Muscle of back (tissue), 3 donors: ENCODE measurements at regions not wholly inside any gene's neighbourhood (a gene's known extent, or its start where the extent isn't known, plus 50 kb on each side); places are given as distances from the start of the nearest gene placed in this dataset.

Experiments used
- DNase-seq, 3 donors: peaks; one replicate each; pipeline versions ENCODE4 v3.0.0 to v3.0.0-alpha.2; 2013

DNA sequence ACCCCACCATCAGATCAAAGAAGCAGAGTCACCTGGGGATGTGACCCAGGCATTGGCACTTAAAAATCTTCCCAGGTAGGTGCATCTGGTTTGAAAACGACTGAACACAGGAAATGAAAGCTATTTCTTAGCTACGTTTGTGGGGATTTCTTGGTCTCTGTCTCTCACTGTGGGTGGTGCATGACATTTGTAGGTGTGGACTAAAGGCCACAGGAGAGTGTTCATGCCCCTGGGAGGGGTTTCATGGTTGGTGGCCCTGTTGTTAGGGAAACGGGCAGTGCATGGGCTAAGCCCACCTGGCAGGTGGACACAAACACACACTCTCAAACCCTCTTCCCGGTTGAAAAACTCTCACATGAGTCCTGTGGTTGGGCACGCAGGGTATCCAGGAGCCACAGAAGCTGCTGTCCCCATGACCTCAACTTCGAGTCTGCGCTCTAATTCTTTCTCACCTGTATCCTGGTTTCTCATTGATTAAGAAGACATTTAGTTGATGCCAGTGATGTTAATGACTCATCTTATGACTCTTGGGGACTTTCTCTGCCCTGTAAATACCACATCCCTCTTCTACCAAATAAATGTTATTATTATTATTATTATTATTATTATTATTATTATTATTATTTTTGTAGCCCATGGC, 119.4 kb downstream of the MRPS6 start:
- DNase-seq: no peak

DNA sequence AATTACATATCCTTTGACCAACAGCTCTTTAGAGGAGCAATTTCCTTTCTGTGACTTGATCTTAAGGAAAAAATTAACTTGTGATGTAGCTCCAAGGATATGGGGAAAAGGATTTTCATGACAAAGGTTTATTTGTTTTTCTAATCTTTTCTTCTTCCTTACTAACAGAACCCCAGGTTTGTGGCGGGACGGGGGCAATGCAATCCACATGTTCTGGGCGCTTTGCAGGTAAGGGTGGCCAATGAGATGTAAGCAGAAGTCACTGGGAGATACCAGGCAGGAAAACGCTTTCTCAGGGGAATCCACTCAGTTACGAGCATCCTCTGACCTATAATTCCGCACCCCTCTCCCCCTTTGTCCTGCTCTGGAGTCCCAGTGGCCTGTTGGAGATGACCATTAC, 122.0 kb downstream of the MRPS6 start:
- DNase-seq: no peak

DNA sequence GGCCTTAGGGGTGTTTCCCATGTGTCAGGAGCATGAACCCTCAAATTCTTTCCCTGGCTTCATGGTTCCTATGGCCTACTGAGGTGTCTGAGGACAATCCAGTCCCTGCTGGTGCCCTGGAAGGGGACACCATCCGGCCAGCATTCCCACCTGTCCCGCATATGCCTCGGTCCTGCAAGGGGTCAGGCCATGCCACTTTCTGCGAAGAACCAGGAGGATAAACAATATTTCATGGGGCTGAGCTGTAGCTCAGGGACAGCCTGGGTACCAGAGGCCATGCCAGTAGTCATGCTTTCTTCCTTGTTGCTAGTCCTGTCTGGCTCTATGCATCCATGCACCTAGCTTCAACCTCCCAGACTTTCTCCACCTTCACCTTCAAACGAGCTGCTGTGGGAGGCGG, 123.6 kb downstream of the MRPS6 start:
- DNase-seq: no peak

DNA sequence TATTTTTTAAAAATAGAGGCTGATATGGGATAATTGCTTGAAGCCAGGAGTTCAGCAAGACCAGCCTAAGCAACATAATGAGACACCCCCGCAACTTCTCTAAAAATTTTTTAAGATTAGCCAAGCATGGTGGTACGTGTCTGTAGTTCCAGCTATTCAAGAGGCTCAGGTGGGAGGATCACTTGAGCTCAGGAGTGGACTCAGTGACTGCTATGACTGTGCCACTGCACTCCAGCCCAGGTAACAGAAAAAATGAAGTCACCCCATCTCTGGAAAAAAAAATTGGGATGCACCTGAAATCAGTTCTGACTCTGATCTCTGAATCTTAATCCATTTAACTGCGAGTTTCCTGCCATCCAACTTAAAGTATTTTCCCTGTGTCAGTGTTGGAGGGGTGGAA, 124.2 kb downstream of the MRPS6 start:
- no peak for DNase-seq

DNA sequence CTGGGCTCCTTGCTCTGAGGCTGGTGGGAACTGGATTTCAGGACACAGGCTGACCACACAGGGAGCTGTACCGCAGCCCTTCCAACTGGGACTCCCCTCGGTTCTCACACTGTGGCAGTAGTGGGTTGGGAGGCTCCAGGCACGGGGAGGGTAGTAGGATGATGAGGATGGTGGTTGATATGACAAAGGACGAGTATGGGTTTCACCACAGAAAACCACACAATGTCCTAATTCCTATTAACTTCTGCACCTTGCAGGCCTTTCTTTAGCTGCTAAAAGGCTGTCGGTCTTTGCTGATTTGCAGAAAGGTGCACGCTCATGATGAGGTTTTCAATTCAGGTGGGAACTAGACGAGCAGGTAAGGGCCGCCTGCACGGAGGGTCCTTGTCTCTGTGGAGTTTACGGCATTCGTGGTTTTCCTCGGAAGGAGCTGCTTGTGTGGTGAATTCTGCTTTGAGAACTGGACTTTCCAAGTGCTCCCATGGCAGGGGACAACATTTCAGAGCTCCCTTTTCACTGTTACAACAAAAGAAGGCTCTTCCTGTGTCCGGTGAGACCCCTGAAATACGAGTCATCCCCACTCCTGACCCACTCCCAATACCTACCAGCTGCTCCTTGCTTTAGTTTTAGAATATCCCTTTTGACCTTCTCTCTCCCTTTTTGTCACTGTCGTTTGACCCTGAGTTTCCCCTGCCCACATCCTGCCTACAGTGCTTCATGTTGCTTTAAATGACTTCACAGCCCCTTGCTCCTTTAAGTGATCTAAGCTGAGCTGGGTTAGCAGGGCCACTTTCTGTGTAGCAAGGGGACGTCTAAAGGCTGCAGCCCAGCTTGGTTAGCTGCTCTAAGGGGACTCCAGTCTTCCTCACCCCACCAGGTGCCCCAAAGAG, 125.1 kb downstream of the MRPS6 start:
- DNase-seq: no peak

DNA sequence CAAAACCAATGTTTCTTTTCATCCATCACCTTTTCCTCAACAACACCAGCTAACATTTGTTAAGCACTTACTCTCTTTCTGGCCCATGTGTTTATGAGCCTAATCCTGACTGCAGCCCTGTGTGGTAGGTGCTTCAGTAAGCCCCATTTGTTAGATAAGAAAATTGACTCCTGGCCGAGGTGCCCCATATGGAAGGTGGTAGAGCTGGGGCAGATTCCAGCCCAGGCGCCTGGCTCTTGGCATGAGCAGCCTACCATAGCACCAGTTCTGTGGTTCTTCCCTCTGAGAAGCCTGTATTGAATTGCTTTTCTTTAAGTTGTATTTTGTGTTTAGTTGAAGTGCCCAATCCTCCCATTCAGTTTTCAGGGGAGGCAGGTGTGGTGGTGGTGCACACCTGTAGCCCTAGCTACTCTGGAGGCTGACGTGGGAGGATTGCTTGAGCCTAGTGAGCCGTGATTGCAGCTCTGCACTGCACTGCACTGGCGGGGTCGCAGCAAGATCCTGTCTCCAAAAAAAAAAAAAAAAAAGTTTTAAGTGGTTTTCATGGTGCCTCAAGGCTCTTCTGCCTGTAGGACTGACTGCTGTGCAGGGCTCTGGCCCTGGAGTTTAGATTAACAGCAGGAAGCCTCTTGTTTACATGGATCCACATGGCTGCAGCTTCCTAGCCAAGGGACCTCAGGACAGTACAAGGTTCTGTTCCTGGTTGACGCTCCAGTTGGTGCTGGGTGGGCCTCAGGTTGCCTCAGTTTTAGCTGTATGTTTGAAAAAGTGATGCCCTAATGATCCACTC, 125.9 kb downstream of the MRPS6 start:
- no peak for DNase-seq

DNA sequence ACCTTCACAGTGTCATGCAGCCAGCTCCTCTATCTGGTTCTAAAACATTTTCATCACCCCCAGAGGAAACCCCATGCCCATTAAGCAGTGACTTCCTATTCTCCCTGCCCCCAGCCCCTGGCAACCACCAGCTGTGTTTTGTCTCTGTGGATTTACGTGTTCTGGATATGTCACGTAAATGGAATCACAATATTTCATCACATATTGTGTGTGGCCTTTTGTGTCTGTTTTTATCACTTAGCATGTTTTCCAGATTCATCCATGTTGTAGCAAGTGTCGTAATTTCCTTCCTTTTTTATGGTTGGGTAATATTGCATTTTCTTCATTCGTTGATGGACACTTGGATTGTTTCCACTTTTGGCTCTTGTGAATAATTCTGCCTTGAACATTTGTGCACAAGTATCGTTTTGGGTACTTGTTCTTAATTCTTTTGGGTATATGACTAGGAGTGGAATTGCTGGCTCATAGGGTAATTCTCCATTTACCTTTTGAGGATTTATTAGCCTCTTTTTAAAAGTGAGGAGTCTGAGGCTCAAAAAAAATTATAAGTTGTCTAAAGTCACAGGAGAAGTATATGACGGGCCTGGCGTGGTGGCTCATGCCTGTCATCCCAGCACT, 127.0 kb downstream of the MRPS6 start:
- DNase-seq: no peak

DNA sequence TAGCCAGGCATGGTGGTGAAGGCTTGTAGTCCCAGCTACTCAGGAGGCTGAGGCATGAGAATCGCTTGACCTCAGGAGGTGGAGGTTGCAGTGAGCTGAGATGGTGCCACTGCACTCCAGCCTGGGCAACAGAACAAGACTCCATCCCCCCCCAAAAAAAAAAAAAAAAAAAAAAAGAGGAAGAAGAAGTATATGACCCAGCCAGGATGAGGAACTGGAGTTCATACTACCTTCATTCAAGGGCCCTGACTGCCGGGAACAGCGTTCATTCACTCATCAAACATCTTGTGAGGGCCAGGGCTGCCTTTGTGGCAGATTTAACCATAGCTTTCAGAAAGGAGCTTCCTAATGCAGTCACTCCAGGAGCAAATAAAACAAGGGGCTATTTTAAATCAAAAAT, 127.6 kb downstream of the MRPS6 start:
- no peak for DNase-seq

DNA sequence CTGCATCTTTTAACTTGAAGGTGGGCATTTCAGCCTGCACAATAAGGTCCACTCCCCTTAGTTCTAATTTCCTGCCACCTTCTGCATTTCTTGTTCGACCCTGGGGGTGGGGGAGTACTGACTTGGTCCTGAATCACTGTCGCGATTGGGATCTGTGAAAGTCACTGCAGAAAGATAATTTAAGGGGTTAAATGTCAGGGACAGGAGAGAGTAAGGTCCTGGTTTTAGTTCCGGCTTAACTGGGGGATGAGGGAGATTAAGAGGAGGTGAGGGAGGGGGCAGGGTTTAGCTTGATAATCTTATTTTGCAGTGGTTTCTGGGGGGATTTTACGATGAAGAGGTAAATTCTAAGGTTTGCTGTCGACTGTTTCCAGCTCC, 128.1 kb downstream of the MRPS6 start:
- DNase-seq: no peak

DNA sequence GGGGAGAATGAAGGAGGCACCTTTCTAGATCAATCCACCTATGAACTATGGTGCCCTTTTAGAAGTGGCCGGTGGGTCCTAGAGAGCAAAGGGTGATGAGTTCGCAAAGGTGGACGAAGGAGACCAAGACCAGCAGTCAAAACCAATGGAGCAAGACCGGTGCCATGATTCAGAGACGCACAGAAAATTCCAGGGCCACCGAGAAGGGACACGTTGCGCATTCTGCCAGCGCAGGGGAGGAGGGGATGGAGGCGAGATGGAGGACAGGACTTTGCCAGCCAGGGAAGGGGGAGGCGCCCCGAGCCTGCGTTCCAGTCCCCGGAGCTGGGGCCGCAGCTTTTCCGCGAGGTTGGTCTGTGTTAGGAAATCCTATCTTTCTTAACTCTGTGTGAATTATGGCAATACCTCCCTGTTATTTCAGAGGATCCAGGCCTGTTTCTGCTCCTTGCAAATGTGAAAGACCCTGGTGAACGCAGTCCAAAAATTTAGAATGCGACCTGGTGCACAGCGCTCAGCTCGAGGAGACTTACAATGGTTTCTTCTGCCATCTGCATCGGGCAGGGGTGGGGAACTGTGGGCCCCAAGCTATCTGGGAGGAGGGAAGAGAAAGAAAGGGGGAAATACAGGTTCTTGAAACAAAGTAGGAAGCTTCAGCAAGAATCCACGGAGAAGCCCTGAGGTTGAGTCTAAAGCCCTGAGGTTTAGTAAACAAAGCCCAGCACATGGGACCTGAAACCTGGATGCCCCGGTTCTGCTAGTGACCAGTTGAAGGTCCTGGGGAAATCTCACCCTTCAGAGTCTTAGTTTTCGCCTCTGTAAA, 129.4 kb downstream of the MRPS6 start:
- DNase-seq: peak in 1 of 3 donors; percentile 75

DNA sequence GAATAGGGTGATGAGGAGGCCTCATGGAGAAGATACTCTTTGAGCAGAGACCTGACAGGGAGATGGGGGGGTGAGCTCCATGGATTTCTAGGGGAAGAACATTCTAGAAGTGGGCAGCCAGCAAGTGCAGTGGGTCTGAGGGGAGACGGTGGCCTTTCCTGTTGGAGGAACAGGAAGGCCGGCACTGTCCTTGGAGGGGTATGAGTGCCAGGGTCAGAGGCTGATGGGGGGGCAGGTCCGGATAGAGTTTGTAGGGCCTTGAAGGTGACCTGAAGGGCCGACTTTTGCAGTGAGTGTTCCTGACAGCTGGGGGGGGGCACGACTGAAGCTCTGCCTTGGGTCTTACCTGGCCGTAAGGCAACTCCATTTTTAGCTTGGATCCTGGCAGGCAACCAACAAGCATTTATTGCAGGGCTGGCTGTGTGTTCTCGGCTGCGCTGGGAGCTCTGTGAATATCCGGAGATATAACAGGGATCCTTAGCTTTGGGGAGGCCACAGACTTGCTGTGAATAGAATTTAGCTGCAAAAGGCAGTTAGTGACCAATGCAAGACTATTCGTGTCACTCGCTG, 130.6 kb downstream of the MRPS6 start:
- DNase-seq: no peak

DNA sequence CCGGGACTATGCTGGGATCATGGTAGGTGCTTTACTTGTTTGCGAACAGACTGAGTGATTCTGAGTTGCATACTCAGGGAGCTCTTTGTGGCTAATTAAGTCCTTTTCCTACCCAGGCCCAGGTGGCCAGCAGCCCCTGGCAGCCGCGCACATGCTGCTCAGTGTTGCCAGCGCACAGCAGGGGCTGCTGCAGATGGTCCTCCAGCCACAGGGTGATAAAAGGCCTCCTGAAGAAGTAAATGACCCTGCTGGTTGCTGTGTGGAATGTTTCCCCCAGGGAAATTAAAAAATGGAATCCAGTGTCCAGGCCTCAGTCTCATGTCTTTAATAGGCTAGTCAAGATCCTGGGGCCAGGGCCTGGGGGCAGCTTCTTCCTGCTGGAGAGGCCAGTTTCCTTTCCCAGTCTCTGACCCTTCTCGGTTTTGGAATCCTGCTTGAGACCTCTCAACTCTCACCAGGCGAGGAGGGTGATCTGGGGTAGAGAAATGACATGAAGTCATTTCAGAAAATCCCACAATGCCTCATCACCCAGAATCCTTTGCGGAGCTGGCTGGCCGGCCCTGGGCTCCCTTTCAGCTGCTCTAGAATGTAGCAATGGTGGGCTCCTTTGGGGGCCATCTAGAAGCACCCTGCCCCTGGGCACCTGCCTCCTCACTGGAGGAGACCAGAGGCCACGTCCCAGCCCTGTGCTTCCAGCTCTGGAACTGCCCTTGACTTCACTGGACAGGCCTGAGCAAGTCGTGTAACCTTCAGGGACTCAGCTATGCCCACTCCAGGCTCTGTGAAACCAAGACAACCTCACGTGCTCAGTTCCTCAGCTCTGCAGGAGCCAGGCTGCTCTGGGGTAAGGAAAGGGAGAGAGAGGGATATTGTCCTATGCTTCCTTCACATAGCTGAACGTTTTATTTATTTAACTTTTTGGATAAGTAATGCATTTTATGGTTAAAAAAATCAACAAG, 131.4 kb downstream of the MRPS6 start:
- DNase-seq: peak in 1 of 3 donors; percentile 37

DNA sequence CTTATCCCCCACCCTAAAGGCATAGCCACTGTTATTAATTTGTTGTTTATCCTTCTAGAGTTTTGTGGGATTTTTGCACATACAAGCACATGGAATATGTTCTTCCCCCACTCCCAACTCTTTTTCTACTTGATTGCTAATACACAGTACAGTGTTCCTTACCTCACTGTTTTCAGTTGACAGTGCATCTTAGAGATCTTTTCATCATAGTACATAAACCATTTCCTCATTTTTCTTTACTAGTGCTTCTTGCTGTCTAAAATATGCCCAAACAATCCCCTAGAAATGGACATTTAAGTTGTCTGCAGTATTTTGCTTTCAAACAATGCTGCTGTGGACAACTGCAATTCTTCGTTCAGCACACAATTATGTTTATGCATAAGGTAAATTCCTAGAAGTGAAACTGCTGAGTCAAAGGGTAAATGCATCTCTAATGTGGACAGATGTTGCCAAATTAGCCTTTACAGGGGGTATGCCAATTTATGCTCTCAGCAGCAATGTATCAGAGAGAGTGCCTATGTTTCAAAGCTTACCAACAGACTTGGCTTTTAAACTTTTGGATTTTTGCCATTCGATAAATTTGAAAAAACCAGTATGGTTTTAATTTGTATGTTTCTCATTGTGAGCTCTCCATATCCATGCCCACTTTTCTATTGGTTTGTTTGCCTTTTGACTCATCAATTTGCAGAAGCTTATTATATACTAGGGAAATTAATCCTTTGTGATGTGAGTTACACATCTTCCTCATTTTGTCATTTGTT, 132.6 kb downstream of the MRPS6 start:
- no peak for DNase-seq

DNA sequence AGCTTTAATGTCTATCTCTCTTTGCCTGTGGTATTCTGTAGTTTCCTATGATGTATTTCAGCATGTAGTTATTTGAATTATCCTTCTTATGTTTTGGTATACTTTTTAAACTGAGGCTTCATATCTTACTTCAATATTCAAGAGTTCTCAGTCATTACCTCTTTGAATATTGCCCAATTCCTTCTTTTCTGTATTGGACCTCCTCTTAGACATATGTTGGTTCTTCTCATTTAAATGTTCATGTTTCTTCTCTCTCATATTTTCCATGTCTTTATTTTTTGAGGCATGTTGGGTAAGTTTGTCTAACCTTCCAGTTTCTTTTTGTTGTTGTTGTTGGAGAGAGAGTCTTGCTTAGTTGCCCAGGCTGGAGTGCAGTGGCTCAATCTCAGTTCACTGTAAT, 140.6 kb downstream of the MRPS6 start:
- DNase-seq: no peak

DNA sequence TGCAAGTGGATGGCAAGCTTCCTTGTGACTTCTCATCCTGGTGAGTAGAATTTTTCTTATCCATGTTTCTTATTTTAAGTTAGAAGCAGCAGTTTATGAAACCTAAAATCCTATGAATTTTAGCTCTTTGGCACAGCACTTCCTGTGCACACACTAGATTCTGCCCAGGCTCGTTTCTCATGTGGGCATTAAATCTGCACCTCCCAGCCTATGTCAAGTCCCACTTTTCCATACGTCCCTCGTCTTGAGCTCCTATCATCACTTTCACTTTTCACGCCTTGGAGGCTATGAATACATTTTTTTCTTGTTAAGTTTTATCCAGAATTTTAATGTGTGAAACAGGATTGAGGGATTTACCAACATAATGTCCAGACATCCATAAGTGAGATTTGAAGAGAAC, 142.1 kb downstream of the MRPS6 start:
- no peak for DNase-seq

DNA sequence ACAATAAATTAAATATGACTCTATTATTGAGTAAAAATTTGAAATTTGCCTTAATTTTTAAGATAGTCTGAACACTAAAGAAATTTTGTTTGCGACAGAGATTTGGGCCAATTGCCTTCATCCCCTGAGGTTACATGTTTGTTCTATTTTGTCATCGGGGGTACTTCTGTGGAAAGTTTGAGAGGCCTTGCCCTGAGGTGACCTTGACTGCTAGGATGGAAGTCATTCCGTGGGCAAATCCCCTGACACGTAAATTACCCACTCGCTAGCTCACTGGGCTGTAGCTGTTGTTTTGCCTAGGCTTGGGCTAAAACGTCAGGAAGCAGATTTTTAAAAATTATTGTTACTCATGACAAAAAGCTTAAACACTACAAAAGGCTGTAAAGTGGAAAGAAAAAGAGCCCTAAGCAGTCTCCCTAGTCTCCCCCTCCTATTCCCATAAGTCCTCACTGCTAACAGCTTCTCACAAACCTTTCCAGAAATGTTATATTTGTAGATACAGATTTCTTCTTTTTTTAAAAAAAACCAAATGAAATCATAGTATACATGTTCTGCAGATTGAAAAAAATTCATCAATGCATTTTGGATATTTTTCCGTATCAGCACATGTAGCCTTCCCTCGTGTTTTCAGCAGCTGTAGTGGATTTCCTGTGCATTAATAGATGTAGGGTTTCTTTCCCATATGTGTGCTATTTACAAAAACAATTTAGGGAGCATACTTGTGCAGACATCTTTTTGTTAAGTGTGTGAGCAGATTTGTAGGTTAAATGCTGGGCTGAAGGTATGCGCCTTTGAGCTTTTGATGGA, 142.7 kb downstream of the MRPS6 start:
- DNase-seq: peak in 1 of 3 donors; percentile 61

DNA sequence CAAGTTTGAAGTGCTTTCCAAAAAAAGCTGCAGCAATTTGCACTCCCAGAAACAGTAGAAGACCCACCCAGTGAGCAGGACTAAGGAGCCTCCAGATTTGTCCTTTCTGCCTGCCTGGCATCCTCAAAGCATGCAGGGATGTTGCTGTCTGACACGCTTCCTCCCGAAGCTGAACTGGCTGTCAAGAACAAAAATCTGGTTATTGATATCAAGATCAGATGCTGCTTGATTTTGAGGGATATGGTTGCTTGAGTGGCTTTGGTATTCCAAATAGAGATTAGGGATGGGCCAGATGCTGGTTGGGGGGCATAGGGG, 143.3 kb downstream of the MRPS6 start:
- no peak for DNase-seq

DNA sequence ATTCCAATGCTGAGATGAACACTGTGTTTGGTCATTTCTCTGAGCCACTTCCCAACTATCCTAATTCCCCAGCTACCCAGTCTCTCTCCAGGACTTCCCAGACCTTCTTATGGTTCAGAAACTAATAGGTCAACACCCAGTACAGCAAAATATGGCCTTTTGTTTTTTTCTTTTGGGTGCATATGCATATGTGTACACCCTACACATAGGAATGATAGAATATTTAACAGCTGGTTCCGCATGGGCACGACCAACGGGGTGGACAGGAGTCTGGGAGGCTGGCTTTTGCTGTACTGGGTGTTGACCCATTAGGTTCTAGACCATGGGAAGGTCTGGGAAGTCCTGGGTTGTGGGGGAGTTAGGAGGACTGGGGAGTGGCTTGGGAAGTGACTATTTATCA, 143.9 kb downstream of the MRPS6 start:
- no peak for DNase-seq
